ENCODE measurements at regions not wholly inside any gene's neighbourhood (a gene's known extent, or its start where the extent isn't known, plus 50 kb on each side); places are given as distances from the start of the nearest gene placed in this dataset.

DNA sequence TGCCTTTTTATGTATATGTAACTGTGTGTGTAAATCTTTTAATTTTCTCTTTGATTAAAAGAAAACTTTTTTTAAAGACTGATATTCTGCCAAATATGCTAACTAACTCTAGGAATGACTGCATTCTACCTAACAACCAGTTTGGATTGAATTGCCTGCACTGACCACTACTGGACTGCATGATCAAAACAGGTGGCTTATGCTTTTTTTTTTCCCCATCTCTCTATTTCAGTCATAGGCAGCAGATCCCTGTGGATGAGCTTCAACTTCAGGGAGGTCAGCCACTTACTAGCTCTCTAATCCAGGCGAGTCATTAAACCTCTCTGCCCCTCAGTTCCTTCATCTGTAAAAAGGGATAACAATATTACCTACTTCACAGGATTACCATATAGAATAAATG is 138.6 kb upstream of the SERTAD2 start:
- no peak for DNase-seq (ENCODE audit: low spot score in 2 of 2)
- Histone ChIP-seq H3K9me3 (no peaks in the 10 kb centered on the region), H3K4me1 (peaks cover 3% of the 10 kb centered on the region), H3K27me3 (no peaks in the 10 kb centered on the region), H3K27ac (no peak overlapping the region), H3K4me3 (no peak overlapping the region), H3K36me3 (no peaks in the 10 kb centered on the region)
- TF ChIP-seq POLR2AphosphoS5 (IDR thresholded peaks at IDR 0.05) (no peak), POLR2A (IDR thresholded peaks at IDR 0.05) (no peak), EP300 (IDR thresholded peaks at IDR 0.05) (no peak)
- TF ChIP-seq, protein P1, sequence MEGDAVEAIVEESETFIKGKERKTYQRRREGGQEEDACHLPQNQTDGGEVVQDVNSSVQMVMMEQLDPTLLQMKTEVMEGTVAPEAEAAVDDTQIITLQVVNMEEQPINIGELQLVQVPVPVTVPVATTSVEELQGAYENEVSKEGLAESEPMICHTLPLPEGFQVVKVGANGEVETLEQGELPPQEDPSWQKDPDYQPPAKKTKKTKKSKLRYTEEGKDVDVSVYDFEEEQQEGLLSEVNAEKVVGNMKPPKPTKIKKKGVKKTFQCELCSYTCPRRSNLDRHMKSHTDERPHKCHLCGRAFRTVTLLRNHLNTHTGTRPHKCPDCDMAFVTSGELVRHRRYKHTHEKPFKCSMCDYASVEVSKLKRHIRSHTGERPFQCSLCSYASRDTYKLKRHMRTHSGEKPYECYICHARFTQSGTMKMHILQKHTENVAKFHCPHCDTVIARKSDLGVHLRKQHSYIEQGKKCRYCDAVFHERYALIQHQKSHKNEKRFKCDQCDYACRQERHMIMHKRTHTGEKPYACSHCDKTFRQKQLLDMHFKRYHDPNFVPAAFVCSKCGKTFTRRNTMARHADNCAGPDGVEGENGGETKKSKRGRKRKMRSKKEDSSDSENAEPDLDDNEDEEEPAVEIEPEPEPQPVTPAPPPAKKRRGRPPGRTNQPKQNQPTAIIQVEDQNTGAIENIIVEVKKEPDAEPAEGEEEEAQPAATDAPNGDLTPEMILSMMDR (IDR thresholded peaks at IDR 0.05): no peak
- 85% methylated on average over 1 of the region's 1 CpG for WGBS

DNA sequence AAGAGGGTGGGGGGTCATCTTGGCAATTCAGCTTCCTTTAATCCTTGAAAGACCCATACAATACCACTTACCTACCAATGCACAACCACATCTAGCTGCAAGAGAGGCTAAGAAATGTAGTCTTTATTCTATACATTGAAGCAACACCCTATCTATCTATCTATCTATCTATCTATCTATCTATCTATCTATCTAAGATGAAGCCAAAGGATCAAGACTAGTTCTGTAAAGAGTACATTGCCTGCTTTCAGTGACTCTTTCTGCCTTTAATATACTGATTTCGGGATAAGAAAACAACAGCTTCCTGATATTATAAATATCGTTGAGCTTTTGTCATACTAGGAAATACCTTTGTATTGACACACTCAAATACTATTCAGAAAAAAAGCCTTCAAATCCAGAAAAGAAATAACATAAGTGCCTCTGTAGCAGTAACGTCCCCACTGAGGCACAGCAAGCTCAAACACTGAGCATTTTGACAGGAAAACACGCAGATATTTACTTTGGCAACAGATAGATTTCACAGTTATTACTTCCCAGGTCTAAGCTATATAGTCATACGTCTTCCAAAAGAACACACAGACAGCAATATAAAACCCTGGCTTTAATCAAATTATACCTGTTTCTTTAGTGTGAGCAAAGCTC is 139.4 kb upstream of the SERTAD2 start:
- no peak overlapping the region for H3K27ac ChIP-seq
- no peaks in the 10 kb centered on the region for H3K9me3 ChIP-seq
- no peaks in the 10 kb centered on the region for H3K27me3 ChIP-seq
- WGBS: 72% methylated on average over 5 of the region's 5 CpGs
- H3K4me3 ChIP-seq: no peak overlapping the region
- no peaks in the 10 kb centered on the region for H3K4me1 ChIP-seq
- no peak for DNase-seq (ENCODE audit: low spot score in 2 of 2)
- TF ChIP-seq EP300 (IDR thresholded peaks at IDR 0.05): no peak
- TF ChIP-seq, protein P1 (IDR thresholded peaks at IDR 0.05): no peak
- TF ChIP-seq POLR2A (IDR thresholded peaks at IDR 0.05): no peak
- TF ChIP-seq POLR2AphosphoS5 (IDR thresholded peaks at IDR 0.05): no peak
- H3K36me3 ChIP-seq: no peaks in the 10 kb centered on the region

DNA sequence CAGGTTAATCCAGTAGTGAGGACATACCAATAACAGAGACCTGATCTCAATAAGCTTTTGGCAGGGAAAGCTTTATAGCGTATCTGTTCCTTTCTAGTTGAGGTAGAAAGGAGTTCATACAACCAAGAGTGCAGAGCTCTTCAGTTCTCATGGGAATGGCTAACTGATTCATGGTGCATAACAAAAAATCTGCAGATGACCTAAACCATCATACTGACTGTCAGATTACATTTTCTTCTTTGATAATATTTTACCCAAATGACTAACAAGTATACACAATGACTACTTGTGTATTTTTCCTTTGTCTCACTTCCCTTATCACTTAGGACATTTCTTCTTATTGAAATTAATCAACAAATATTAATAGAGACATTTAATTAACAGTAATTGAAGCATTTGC is 140.0 kb upstream of the SERTAD2 start:
- Histone ChIP-seq H3K27ac (no peak overlapping the region), H3K4me1 (no peaks in the 10 kb centered on the region), H3K4me3 (no peak overlapping the region), H3K27me3 (no peaks in the 10 kb centered on the region), H3K36me3 (no peaks in the 10 kb centered on the region), H3K9me3 (no peaks in the 10 kb centered on the region)
- DNase-seq (ENCODE audit: low spot score in 2 of 2): no peak
- no peak for TF ChIP-seq POLR2AphosphoS5 (IDR thresholded peaks at IDR 0.05)
- no peak for TF ChIP-seq EP300 (IDR thresholded peaks at IDR 0.05)
- TF ChIP-seq, protein P1 (IDR thresholded peaks at IDR 0.05): no peak
- TF ChIP-seq POLR2A (IDR thresholded peaks at IDR 0.05): no peak
- 65% methylated on average over 1 of the region's 1 CpG for WGBS

DNA sequence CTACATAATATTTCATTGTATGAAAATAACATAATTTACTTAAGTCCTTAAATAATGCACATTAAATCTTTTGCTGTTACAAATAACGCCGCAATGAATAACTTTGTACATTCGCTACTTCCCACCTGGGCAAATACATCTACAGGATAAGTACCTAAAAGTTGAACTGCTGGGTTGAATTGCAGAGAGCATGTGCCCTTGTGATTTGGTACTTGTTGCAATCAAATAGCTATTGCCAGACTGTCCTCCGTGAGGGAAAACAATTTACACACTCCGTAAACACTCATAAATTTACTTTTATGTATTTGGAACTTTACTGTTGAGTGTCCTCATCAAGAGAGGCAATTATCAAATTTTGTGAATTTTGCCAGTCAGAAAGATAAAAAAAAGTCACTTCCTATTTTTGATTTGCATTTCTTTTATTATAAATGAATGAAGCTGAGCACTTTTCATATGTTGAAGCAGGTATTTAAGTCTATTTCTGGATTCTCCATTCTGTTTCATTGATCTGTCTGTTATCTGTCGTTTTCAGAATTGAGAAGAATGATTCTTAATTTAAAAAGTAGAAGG is 140.8 kb upstream of the SERTAD2 start:
- H3K36me3 ChIP-seq: no peaks in the 10 kb centered on the region
- H3K27ac ChIP-seq: no peak overlapping the region
- no peaks in the 10 kb centered on the region for H3K4me1 ChIP-seq
- TF ChIP-seq POLR2AphosphoS5 (IDR thresholded peaks at IDR 0.05) (no peak), EP300 (IDR thresholded peaks at IDR 0.05) (no peak)
- TF ChIP-seq, protein P1 (IDR thresholded peaks at IDR 0.05): no peak
- no peak overlapping the region for H3K4me3 ChIP-seq
- no peak for DNase-seq (ENCODE audit: low spot score in 2 of 2)
- WGBS: 85% methylated on average over 6 of the region's 6 CpGs
- no peaks in the 10 kb centered on the region for H3K27me3 ChIP-seq
- no peaks in the 10 kb centered on the region for H3K9me3 ChIP-seq

DNA sequence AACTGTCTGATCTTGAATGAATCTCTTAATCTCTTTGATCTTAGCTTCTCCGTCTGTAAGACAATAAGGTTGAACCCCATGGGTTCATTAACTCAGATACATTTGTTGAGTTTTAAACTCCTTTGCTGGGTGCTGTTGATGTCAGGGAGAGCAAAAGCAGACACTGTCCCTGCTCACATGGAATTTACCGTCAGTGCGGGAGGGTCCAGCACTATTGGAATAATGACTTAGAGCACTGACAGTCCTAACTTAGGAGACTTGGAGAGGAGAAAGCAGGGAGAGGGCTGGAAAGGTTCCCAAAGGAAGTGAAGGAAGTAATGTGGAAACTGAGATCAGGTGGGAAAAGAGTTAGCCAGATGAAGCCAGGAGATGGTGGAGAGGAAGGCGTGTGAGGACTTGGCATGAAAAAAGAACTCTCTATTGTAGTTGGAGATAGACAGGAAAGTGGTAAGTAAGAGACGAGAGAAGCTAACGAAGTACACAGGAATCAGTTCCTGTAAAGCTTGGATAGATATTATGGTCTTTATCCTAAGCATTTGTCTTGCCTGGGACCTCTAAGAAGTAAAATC is 141.4 kb upstream of the SERTAD2 start:
- DNase-seq (ENCODE audit: low spot score in 2 of 2): no peak
- no peaks in the 10 kb centered on the region for H3K4me1 ChIP-seq
- WGBS: 72% methylated on average over 6 of the region's 6 CpGs
- TF ChIP-seq POLR2A (IDR thresholded peaks at IDR 0.05): no peak
- no peak for TF ChIP-seq EP300 (IDR thresholded peaks at IDR 0.05)
- TF ChIP-seq POLR2AphosphoS5 (IDR thresholded peaks at IDR 0.05): no peak
- TF ChIP-seq, protein P1 (IDR thresholded peaks at IDR 0.05): no peak
- no peaks in the 10 kb centered on the region for H3K36me3 ChIP-seq
- H3K27ac ChIP-seq: no peak overlapping the region
- H3K27me3 ChIP-seq: no peaks in the 10 kb centered on the region
- H3K9me3 ChIP-seq: no peaks in the 10 kb centered on the region
- no peak overlapping the region for H3K4me3 ChIP-seq
